Esophagus muscularis mucosa (tissue), 4 donors: ENCODE measurements at regions not wholly inside any gene's neighbourhood (a gene's known extent, or its start where the extent isn't known, plus 50 kb on each side); places are given as distances from the start of the nearest gene placed in this dataset.

ENCODE experiments used
- EP300 ChIP-seq: sonication (generic); formaldehyde crosslinking; IDR thresholded peaks from one replicate; pipeline ENCODE4 v1.6.1; 2017; ENCODE audit warnings: antibody characterized with exemption
- POLR2A ChIP-seq: fragments of 450-650 bp; IDR thresholded peaks from one replicate; pipeline ENCODE4 v1.6.1; 2017; ENCODE audit warnings: antibody characterized with exemption, moderate library complexity, mild to moderate bottlenecking, low read depth
- POLR2AphosphoS5 ChIP-seq, 2 donors: sonication (generic); formaldehyde crosslinking; IDR thresholded peaks; one replicate each; pipeline ENCODE4 v1.6.1; 2017; ENCODE audit warnings: antibody characterized with exemption in 2 of 2
- TF ChIP-seq, protein P1 (sequence below), 3 experiments: fragments of 200-600 bp in 2 of 3; fragments of 450-650 bp in 1 of 3; sonication (generic) in 2 of 3; IDR thresholded peaks; one replicate each; pipeline ENCODE4 v1.5.1; 2017 to 2019; ENCODE audit warnings: antibody characterized with exemption in 3 of 3, mild to moderate bottlenecking in 2 of 3, moderate library complexity in 1 of 3

- TF ChIP-seq, protein P1, sequence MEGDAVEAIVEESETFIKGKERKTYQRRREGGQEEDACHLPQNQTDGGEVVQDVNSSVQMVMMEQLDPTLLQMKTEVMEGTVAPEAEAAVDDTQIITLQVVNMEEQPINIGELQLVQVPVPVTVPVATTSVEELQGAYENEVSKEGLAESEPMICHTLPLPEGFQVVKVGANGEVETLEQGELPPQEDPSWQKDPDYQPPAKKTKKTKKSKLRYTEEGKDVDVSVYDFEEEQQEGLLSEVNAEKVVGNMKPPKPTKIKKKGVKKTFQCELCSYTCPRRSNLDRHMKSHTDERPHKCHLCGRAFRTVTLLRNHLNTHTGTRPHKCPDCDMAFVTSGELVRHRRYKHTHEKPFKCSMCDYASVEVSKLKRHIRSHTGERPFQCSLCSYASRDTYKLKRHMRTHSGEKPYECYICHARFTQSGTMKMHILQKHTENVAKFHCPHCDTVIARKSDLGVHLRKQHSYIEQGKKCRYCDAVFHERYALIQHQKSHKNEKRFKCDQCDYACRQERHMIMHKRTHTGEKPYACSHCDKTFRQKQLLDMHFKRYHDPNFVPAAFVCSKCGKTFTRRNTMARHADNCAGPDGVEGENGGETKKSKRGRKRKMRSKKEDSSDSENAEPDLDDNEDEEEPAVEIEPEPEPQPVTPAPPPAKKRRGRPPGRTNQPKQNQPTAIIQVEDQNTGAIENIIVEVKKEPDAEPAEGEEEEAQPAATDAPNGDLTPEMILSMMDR (IDR thresholded peaks at IDR 0.05) = no peak
- no peak for TF ChIP-seq POLR2A
- no peak for TF ChIP-seq EP300
- TF ChIP-seq POLR2AphosphoS5 (IDR thresholded peaks at IDR 0.05) = no peak
Measured at GRCh38 chr21:36584980-36585940, 105.3 kb upstream of the CLDN14 start.
